HEK293 (cell line): ENCODE measurements at regions not wholly inside any gene's neighbourhood (a gene's known extent, or its start where the extent isn't known, plus 50 kb on each side); places are given as distances from the start of the nearest gene placed in this dataset.
A peak's percentile ranks its signal among the peaks of the same experiment; 100 is the strongest.

Experiments used
- CTCF ChIA-PET: fragments of 350-600 bp; formaldehyde crosslinking; extraction: SDS; loops from one replicate; lab custom pipeline; 2021; ENCODE audit warnings: antibody characterized with exemption; lab: Yijun Ruan, JAX
- POLR2A ChIA-PET: fragments of 300-600 bp; formaldehyde crosslinking; extraction: SDS; loops from one replicate; lab custom pipeline; 2020; ENCODE audit warnings: antibody characterized with exemption, inconsistent platforms; lab: Yijun Ruan, JAX
- H3K27ac ChIP-seq: fragments of 200-500 bp; sonication (Bioruptor generic); 2 replicates; pipeline ENCODE4 v1.5.1; 2014; ENCODE audit warnings: low read depth, low read length, control low read depth, inconsistent platforms; ENCODE audit errors: extremely low read depth
- H3K36me3 ChIP-seq, 2 experiments: fragments of 200-500 bp in 1 of 2; sonication (Bioruptor generic) in 1 of 2; 1 replicate in 1 of 2; 2 replicates in 1 of 2; pipeline ENCODE4 v1.5.1; 2014 to 2017; ENCODE audit warnings: inconsistent platforms in 2 of 2, low read length in 2 of 2; ENCODE audit not compliant: control insufficient read depth in 2 of 2, insufficient read depth in 1 of 2
- H3K4me1 ChIP-seq: fragments of 200-500 bp; sonication (Bioruptor generic); 2 replicates; pipeline ENCODE4 v1.5.1; 2014; ENCODE audit warnings: mild to moderate bottlenecking, low read length, inconsistent platforms; ENCODE audit not compliant: control insufficient read depth, insufficient read depth
- H3K4me3 ChIP-seq: 2 replicates; pipeline ENCODE4 v1.5.1; 2011; ENCODE audit warnings: low read depth, mild to moderate bottlenecking, control low read depth, low read length, moderate library complexity
- H3K9me3 ChIP-seq: fragments of 200-500 bp; sonication (Bioruptor generic); 2 replicates; pipeline ENCODE4 v1.5.1; 2014; ENCODE audit warnings: low read depth, low read length, inconsistent platforms; ENCODE audit not compliant: control insufficient read depth, insufficient read depth
- BCL11B ChIP-seq: fragments of 450-650 bp; formaldehyde crosslinking; IDR thresholded peaks from 2 replicates; pipeline ENCODE4 v1.5.1; 2016; ENCODE audit warnings: low read depth, missing biosample characterization, missing genetic modification characterization
- GLI4 ChIP-seq: fragments of 450-650 bp; formaldehyde crosslinking; IDR thresholded peaks from 2 replicates; pipeline ENCODE4 v1.5.1; 2016; ENCODE audit warnings: missing biosample characterization, missing genetic modification characterization
- MYNN ChIP-seq: fragments of 450-650 bp; formaldehyde crosslinking; IDR thresholded peaks from 2 replicates; pipeline ENCODE4 v1.5.1; 2016; ENCODE audit warnings: missing biosample characterization, missing genetic modification characterization, borderline replicate concordance
- ZBTB48 ChIP-seq: fragments of 450-650 bp; formaldehyde crosslinking; IDR thresholded peaks from 2 replicates; pipeline ENCODE4 v1.5.1; 2016; ENCODE audit warnings: missing biosample characterization, missing genetic modification characterization
- ZBTB7A ChIP-seq: fragments of 450-650 bp; formaldehyde crosslinking; IDR thresholded peaks from 2 replicates; pipeline ENCODE4 v1.5.1; 2016; ENCODE audit warnings: low read depth, missing biosample characterization, missing genetic modification characterization
- ZFP3 ChIP-seq: fragments of 450-650 bp; formaldehyde crosslinking; IDR thresholded peaks from 2 replicates; pipeline ENCODE4 v1.5.1; 2016; ENCODE audit warnings: low read depth, missing biosample characterization, missing genetic modification characterization
- ZNF10 ChIP-seq: fragments of 450-650 bp; formaldehyde crosslinking; IDR thresholded peaks from 2 replicates; pipeline ENCODE4 v1.5.1; 2017; ENCODE audit warnings: missing biosample characterization, missing genetic modification characterization
- ZNF114 ChIP-seq: fragments of 450-650 bp; formaldehyde crosslinking; IDR thresholded peaks from 2 replicates; pipeline ENCODE4 v1.5.0; 2017; ENCODE audit warnings: missing biosample characterization, missing genetic modification characterization
- ZNF133 ChIP-seq: fragments of 450-650 bp; formaldehyde crosslinking; IDR thresholded peaks from 2 replicates; pipeline ENCODE4 v1.5.1; 2016; ENCODE audit warnings: missing biosample characterization, missing genetic modification characterization
- ZNF23 ChIP-seq: fragments of 450-650 bp; formaldehyde crosslinking; IDR thresholded peaks from 2 replicates; pipeline ENCODE4 v1.5.1; 2016; ENCODE audit warnings: missing biosample characterization, missing genetic modification characterization, borderline replicate concordance
- ZNF335 ChIP-seq: fragments of 450-650 bp; formaldehyde crosslinking; conservative IDR thresholded peaks from 2 replicates; pipeline ENCODE4 v1.5.1; 2016; ENCODE audit warnings: missing biosample characterization, missing genetic modification characterization
- ZNF473 ChIP-seq: fragments of 450-650 bp; formaldehyde crosslinking; IDR thresholded peaks from 2 replicates; pipeline ENCODE4 v1.5.1; 2017; ENCODE audit warnings: missing biosample characterization, missing genetic modification characterization
- ZNF48 ChIP-seq: fragments of 450-650 bp; formaldehyde crosslinking; IDR thresholded peaks from 2 replicates; pipeline ENCODE4 v1.5.1; 2016; ENCODE audit warnings: missing biosample characterization, missing genetic modification characterization
- ZNF530 ChIP-seq: fragments of 450-650 bp; formaldehyde crosslinking; IDR thresholded peaks from 2 replicates; pipeline ENCODE4 v1.5.1; 2016; ENCODE audit warnings: low read depth, missing biosample characterization, missing genetic modification characterization
- ZNF596 ChIP-seq: fragments of 450-650 bp; IDR thresholded peaks from 2 replicates; pipeline ENCODE4 v1.5.0; 2018; ENCODE audit warnings: missing biosample characterization, mild to moderate bottlenecking, missing genetic modification characterization, moderate library complexity
- ZNF624 ChIP-seq: fragments of 450-650 bp; formaldehyde crosslinking; IDR thresholded peaks from 2 replicates; pipeline ENCODE4 v1.5.1; 2017; ENCODE audit warnings: missing biosample characterization, missing genetic modification characterization
- ZNF660 ChIP-seq: fragments of 450-650 bp; IDR thresholded peaks from 2 replicates; pipeline ENCODE4 v1.5.1; 2018; ENCODE audit warnings: missing biosample characterization, mild to moderate bottlenecking, missing genetic modification characterization
- ZNF664 ChIP-seq: fragments of 450-650 bp; formaldehyde crosslinking; IDR thresholded peaks from 2 replicates; pipeline ENCODE4 v1.5.1; 2016; ENCODE audit warnings: missing biosample characterization, missing genetic modification characterization
- ZNF670 ChIP-seq: fragments of 450-650 bp; formaldehyde crosslinking; IDR thresholded peaks from 2 replicates; pipeline ENCODE4 v1.5.1; 2016; ENCODE audit warnings: missing biosample characterization, missing genetic modification characterization, low read depth
- ZNF747 ChIP-seq: fragments of 450-650 bp; formaldehyde crosslinking; IDR thresholded peaks from 2 replicates; pipeline ENCODE4 v1.5.1; 2016; ENCODE audit warnings: missing biosample characterization, missing genetic modification characterization
- ZNF792 ChIP-seq: fragments of 450-650 bp; formaldehyde crosslinking; IDR thresholded peaks from 2 replicates; pipeline ENCODE4 v1.5.1; 2016; ENCODE audit warnings: missing biosample characterization, missing genetic modification characterization
- ZSCAN16 ChIP-seq: fragments of 450-650 bp; formaldehyde crosslinking; IDR thresholded peaks from 2 replicates; pipeline ENCODE4 v1.5.1; 2016; ENCODE audit warnings: missing biosample characterization, missing genetic modification characterization
- ZXDB ChIP-seq: fragments of 450-650 bp; formaldehyde crosslinking; IDR thresholded peaks from 2 replicates; pipeline ENCODE4 v1.5.1; 2016; ENCODE audit warnings: missing biosample characterization, missing genetic modification characterization
- TF ChIP-seq, protein P1 (sequence below): fragments of 450-650 bp; formaldehyde crosslinking; IDR thresholded peaks from 2 replicates; pipeline ENCODE4 v1.5.0; 2017; ENCODE audit warnings: missing biosample characterization, missing genetic modification characterization, borderline replicate concordance
- TF ChIP-seq, protein P2 (sequence below): fragments of 450-650 bp; formaldehyde crosslinking; IDR thresholded peaks from 2 replicates; pipeline ENCODE4 v1.5.1; 2016; ENCODE audit warnings: missing biosample characterization, missing genetic modification characterization
- TF ChIP-seq, protein P3 (sequence below): fragments of 450-650 bp; formaldehyde crosslinking; IDR thresholded peaks from 2 replicates; pipeline ENCODE4 v1.5.1; 2016; ENCODE audit warnings: missing biosample characterization, missing genetic modification characterization
- TF ChIP-seq, protein P4 (sequence below): fragments of 450-650 bp; formaldehyde crosslinking; IDR thresholded peaks from 2 replicates; pipeline ENCODE4 v1.5.1; 2016; ENCODE audit warnings: missing biosample characterization, missing genetic modification characterization
- TF ChIP-seq, protein P5 (sequence below): sonication (generic); formaldehyde crosslinking; IDR thresholded peaks from 2 replicates; pipeline ENCODE4 v1.8.1; 2022; ENCODE audit warnings: mild to moderate bottlenecking, moderate library complexity, missing genetic modification reagents

DNA sequence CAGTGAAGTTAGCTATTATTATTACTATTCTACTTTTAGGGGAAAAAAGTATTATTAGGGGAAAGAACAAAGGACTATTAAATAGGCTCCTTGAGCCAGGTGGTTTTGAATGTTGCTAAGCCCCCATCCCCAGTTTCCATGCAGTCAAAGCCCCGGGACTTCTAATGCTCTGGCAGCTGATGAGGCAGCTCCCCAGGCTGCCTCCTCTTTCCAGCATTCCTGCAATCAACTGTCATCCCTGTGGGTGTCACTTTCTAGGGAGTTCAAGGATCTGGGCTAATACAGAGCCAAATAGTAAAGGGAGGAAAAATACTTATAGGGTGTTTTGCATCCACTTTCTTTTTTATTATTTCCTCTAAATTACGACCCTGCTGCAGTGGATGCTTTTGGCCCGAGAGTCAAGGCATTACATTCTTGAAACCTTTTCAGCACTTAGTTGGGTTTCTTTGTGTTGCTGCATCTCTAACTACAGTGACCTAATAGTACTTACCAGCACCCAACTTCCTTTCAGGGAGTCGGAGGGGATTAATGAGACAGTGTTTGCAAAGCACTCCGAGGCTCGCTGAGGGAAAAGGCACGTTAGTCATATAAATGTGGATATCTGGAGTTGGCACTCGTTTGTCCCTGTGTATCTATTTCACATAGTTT is 303.9 kb upstream of the MAP3K7 start:
- CTCF ChIA-PET: interaction anchor here (1.1 to 1.5 kb wide), 2 partner anchors 29 to 281 kb away, joined by 3 read pairs; no protein-coding TSS in a partner anchor
- TF ChIP-seq ZSCAN16 (tag by site-specific recombination) (0 out of 2 replicates have a peak, but pooled peaks have one; percentile 45), ZNF114 (tag by site-specific recombination) (no peak)
- Histone ChIP-seq H3K4me3 (no peak overlapping the region), H3K36me3 (no peaks in the 10 kb centered on the region), H3K27ac (no peak overlapping the region), H3K9me3 (no peaks in the 10 kb centered on the region), H3K4me1 (peaks cover 9% of the 10 kb centered on the region)
- POLR2A ChIA-PET: no interaction called here

DNA sequence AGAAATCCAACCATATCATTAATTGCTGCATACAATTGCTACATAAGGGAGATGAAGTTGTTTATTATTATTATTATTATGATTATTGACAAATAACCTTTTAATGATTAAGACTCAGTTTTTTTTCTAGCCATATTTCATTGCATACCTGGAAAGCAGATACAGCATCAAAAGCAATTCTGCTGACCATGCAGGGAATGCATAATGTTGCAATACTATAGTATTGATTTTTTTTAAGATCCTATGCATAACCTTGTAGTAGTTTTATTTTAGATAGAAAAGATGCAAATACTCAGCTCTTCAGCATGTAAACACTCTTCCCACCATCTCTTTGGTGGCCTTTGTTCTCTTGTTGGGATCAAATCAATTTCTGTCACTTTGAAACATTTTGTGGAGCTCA is 300.9 kb upstream of the MAP3K7 start:
- CTCF ChIA-PET: no interaction called here

DNA sequence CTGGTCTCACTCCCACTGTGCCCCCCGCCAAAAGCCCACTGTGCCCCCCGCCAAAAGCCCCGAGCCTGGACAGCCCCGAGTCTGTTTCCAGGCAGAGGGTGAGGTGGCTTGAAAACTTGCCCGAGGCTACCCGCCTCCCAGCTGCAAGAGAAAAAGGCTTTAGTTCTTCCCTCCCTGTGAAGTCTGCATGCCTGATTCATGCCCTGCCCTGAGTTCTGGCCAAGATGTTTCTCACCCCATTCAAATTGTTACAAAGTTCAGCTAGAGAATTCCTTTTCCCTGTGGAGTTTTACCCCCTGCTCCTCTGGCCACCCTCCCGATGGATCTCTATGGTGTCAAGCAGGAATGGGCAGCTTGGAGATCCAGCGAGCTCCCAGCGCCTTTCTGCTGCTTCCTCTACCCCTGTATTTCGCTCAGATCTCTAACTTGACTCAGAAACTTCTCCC is 298.8 kb upstream of the MAP3K7 start:
- ChIA-PET CTCF (interaction anchor here (0.5 to 1.2 kb wide), 3 partner anchors 13 to 70 kb away, joined by 3 to 5 read pairs (median 4); no protein-coding TSS in a partner anchor), POLR2A (no interaction called here)
- TF ChIP-seq ZNF10 (no peak), ZNF23 (no peak), ZFP3 (tag by site-specific recombination) (no peak), ZNF664 (tag by site-specific recombination) (no peak), ZNF660 (tag by site-specific recombination) (no peak), ZNF530 (no peak), GLI4 (tag by site-specific recombination) (no peak), ZBTB7A (tag by site-specific recombination) (no peak)
- TF ChIP-seq, protein P1, sequence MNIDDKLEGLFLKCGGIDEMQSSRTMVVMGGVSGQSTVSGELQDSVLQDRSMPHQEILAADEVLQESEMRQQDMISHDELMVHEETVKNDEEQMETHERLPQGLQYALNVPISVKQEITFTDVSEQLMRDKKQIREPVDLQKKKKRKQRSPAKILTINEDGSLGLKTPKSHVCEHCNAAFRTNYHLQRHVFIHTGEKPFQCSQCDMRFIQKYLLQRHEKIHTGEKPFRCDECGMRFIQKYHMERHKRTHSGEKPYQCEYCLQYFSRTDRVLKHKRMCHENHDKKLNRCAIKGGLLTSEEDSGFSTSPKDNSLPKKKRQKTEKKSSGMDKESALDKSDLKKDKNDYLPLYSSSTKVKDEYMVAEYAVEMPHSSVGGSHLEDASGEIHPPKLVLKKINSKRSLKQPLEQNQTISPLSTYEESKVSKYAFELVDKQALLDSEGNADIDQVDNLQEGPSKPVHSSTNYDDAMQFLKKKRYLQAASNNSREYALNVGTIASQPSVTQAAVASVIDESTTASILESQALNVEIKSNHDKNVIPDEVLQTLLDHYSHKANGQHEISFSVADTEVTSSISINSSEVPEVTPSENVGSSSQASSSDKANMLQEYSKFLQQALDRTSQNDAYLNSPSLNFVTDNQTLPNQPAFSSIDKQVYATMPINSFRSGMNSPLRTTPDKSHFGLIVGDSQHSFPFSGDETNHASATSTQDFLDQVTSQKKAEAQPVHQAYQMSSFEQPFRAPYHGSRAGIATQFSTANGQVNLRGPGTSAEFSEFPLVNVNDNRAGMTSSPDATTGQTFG (tag by site-specific recombination): no peak
- H3K9me3 ChIP-seq: no peaks in the 10 kb centered on the region
- H3K4me3 ChIP-seq: no peak overlapping the region
- H3K36me3 ChIP-seq: no peaks in the 10 kb centered on the region
- no peaks in the 10 kb centered on the region for H3K4me1 ChIP-seq
- no peak overlapping the region for H3K27ac ChIP-seq

More for the DNA sequence above, 300.9 kb upstream of the MAP3K7 start:
- Histone ChIP-seq H3K4me3 (no peak overlapping the region), H3K4me1 (no peaks in the 10 kb centered on the region), H3K27ac (no peak overlapping the region), H3K9me3 (no peaks in the 10 kb centered on the region), H3K36me3 (no peaks in the 10 kb centered on the region)
- POLR2A ChIA-PET: no interaction called here
- TF ChIP-seq ZNF624 (tag by site-specific recombination): no peak
- TF ChIP-seq ZNF133 (tag by site-specific recombination): no peak
- TF ChIP-seq, protein P2, sequence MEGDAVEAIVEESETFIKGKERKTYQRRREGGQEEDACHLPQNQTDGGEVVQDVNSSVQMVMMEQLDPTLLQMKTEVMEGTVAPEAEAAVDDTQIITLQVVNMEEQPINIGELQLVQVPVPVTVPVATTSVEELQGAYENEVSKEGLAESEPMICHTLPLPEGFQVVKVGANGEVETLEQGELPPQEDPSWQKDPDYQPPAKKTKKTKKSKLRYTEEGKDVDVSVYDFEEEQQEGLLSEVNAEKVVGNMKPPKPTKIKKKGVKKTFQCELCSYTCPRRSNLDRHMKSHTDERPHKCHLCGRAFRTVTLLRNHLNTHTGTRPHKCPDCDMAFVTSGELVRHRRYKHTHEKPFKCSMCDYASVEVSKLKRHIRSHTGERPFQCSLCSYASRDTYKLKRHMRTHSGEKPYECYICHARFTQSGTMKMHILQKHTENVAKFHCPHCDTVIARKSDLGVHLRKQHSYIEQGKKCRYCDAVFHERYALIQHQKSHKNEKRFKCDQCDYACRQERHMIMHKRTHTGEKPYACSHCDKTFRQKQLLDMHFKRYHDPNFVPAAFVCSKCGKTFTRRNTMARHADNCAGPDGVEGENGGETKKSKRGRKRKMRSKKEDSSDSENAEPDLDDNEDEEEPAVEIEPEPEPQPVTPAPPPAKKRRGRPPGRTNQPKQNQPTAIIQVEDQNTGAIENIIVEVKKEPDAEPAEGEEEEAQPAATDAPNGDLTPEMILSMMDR: no peak
- no peak for TF ChIP-seq MYNN (tag by site-specific recombination)
- no peak for TF ChIP-seq ZNF335 (tag by site-specific recombination)
- TF ChIP-seq BCL11B (tag by site-specific recombination): no peak
- TF ChIP-seq ZNF792 (tag by site-specific recombination): no peak
- TF ChIP-seq ZNF48 (tag by site-specific recombination): no peak
- TF ChIP-seq, protein P3, sequence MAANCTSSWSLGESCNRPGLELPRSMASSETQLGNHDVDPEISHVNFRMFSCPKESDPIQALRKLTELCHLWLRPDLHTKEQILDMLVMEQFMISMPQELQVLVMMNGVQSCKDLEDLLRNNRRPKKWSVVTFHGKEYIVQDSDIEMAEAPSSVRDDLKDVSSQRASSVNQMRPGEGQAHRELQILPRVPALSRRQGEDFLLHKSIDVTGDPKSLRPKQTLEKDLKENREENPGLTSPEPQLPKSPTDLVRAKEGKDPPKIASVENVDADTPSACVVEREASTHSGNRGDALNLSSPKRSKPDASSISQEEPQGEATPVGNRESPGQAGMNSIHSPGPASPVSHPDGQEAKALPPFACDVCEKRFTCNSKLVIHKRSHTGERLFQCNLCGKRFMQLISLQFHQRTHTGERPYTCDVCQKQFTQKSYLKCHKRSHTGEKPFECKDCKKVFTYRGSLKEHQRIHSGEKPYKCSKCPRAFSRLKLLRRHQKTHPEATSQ: no peak
- TF ChIP-seq ZNF473 (tag by site-specific recombination): no peak
- no peak for TF ChIP-seq ZBTB48
- TF ChIP-seq, protein P4, sequence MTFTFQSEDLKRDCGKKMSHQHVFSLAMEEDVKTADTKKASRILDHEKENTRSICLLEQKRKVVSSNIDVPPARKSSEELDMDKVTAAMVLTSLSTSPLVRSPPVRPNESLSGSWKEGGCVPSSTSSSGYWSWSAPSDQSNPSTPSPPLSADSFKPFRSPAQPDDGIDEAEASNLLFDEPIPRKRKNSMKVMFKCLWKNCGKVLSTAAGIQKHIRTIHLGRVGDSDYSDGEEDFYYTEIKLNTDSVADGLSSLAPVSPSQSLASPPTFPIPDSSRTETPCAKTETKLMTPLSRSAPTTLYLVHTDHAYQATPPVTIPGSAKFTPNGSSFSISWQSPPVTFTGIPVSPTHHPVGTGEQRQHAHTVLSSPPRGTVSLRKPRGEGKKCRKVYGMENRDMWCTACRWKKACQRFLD (tag by site-specific recombination): no peak
- no peak for TF ChIP-seq ZNF596 (tag by site-specific recombination)
- no peak for TF ChIP-seq ZNF747
- TF ChIP-seq, protein P5, sequence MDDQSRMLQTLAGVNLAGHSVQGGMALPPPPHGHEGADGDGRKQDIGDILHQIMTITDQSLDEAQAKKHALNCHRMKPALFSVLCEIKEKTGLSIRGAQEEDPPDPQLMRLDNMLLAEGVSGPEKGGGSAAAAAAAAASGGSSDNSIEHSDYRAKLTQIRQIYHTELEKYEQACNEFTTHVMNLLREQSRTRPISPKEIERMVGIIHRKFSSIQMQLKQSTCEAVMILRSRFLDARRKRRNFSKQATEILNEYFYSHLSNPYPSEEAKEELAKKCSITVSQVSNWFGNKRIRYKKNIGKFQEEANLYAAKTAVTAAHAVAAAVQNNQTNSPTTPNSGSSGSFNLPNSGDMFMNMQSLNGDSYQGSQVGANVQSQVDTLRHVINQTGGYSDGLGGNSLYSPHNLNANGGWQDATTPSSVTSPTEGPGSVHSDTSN (CRISPR knock-in tag): no peak
- no peak for TF ChIP-seq ZXDB
- TF ChIP-seq ZNF23: no peak
- no peak for TF ChIP-seq ZNF670
